HG03064 (cell line): ENCODE measurements at regions not wholly inside any gene's neighbourhood (a gene's known extent, or its start where the extent isn't known, plus 50 kb on each side); places are given as distances from the start of the nearest gene placed in this dataset.

Experiments used
- ATAC-seq: cut with Tn5 transposase; IDR thresholded peaks from one replicate; pipeline ENCODE4 v1.9.1; 2021; ENCODE audit warnings: low read depth; ENCODE audit not compliant: unreplicated experiment

- no peak for ATAC-seq
Observed at GRCh38 chr3:71910108-71910507, 125.2 kb upstream of the PROK2 start.

- no peak for ATAC-seq
Observed at GRCh38 chr3:71907996-71908395, 123.0 kb upstream of the PROK2 start.

- ATAC-seq, result no peak
Observed at GRCh38 chr3:71906976-71907375, 122.0 kb upstream of the PROK2 start.

- peak; percentile 88 for ATAC-seq
Observed at GRCh38 chr3:71905426-71905825, 120.5 kb upstream of the PROK2 start.

- ATAC-seq, result no peak
Observed at GRCh38 chr3:71903936-71904335, 119.0 kb upstream of the PROK2 start.

- no peak for ATAC-seq
Observed at GRCh38 chr3:71903112-71903495, 118.2 kb upstream of the PROK2 start.

- ATAC-seq, result no peak
Observed at GRCh38 chr3:71902258-71903111, 117.5 kb upstream of the PROK2 start.

- ATAC-seq, result no peak
Observed at GRCh38 chr3:71901645-71902044, 116.7 kb upstream of the PROK2 start.

GRCh38 chr3:71900057-71900456 lies 115.1 kb upstream of the PROK2 start:
- no peak for ATAC-seq

- no peak for ATAC-seq
Observed at GRCh38 chr3:71896751-71897150, 111.8 kb upstream of the PROK2 start.

GRCh38 chr3:71893702-71894479 lies 108.9 kb upstream of the PROK2 start:
- ATAC-seq, result no peak

- no peak for ATAC-seq
Observed at GRCh38 chr3:71893122-71893521, 108.2 kb upstream of the PROK2 start.

GRCh38 chr3:71891483-71891882 lies 106.5 kb upstream of the PROK2 start:
- no peak for ATAC-seq

- no peak for ATAC-seq
Observed at GRCh38 chr3:71890356-71890931, 105.5 kb upstream of the PROK2 start.

- ATAC-seq, result no peak
Observed at GRCh38 chr3:71887256-71887655, 102.3 kb upstream of the PROK2 start.

GRCh38 chr3:71885006-71885405 lies 100.1 kb upstream of the PROK2 start:
- no peak for ATAC-seq

- ATAC-seq, result no peak
Observed at GRCh38 chr3:71881732-71882131, 96.8 kb upstream of the PROK2 start.

GRCh38 chr3:71881041-71881440 lies 96.1 kb upstream of the PROK2 start:
- no peak for ATAC-seq

GRCh38 chr3:71879089-71879488 lies 94.1 kb upstream of the PROK2 start:
- no peak for ATAC-seq

- no peak for ATAC-seq
Observed at GRCh38 chr3:71876135-71877105, 91.5 kb upstream of the PROK2 start.
